ENCODE measurements at regions not wholly inside any gene's neighbourhood (a gene's known extent, or its start where the extent isn't known, plus 50 kb on each side); places are given as distances from the start of the nearest gene placed in this dataset.

- Histone ChIP-seq H3K36me3 (ENCODE audit: control insufficient read depth, insufficient read depth, low read length) (no peaks in the 10 kb centered on the region), H3K4me3 (ENCODE audit: low read depth, low read length) (no peak overlapping the region), H3K27me3 (ENCODE audit: control insufficient read depth, insufficient read depth, low read length) (no peaks in the 10 kb centered on the region)
- DNase-seq (ENCODE audit: low read depth): no peak
- TF ChIP-seq CTCF (IDR thresholded peaks at IDR 0.05; ENCODE audit: insufficient read depth, low read length, poor library complexity, severe bottlenecking): no peak
These were observed 175.7 kb upstream of the RORB start for GRCh38 chr9:74321396-74321795.

- DNase-seq (ENCODE audit: low read depth): no peak
- Histone ChIP-seq H3K36me3 (ENCODE audit: control insufficient read depth, insufficient read depth, low read length) (no peaks in the 10 kb centered on the region), H3K27me3 (ENCODE audit: control insufficient read depth, insufficient read depth, low read length) (no peaks in the 10 kb centered on the region), H3K4me3 (ENCODE audit: low read depth, low read length) (no peak overlapping the region)
- TF ChIP-seq CTCF (IDR thresholded peaks at IDR 0.05; ENCODE audit: insufficient read depth, low read length, poor library complexity, severe bottlenecking): no peak
These were observed 174.3 kb upstream of the RORB start for GRCh38 chr9:74322661-74323314.

- TF ChIP-seq CTCF (IDR thresholded peaks at IDR 0.05; ENCODE audit: insufficient read depth, low read length, poor library complexity, severe bottlenecking): no peak
- Histone ChIP-seq H3K36me3 (ENCODE audit: control insufficient read depth, insufficient read depth, low read length) (no peaks in the 10 kb centered on the region), H3K27me3 (ENCODE audit: control insufficient read depth, insufficient read depth, low read length) (no peaks in the 10 kb centered on the region), H3K4me3 (ENCODE audit: low read depth, low read length) (no peak overlapping the region)
- DNase-seq (ENCODE audit: low read depth): no peak
These were observed 166.5 kb upstream of the RORB start for GRCh38 chr9:74330487-74331214.

DNA sequence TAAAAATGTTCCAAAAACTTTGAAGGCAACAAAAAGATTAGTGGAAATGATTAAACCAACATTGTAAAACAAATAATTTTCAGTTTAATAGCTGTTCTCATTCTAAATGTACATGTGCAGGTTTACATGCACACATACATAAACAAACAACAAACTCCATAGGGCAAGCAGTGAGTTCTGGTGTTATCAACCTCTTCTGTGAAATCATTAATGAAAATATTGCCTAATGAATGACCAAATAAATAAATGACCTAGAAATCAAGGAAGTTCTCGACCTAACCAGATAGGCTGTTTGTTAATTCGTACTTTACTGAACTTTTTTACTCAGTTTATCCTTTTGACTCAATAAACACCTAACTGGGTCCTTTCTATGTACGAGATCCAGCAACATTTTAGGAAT, 165.5 kb upstream of the RORB start:
- DNase-seq (ENCODE audit: low read depth): no peak
- no peak for TF ChIP-seq CTCF (IDR thresholded peaks at IDR 0.05; ENCODE audit: insufficient read depth, low read length, poor library complexity, severe bottlenecking)
- no peaks in the 10 kb centered on the region for H3K36me3 ChIP-seq (ENCODE audit: control insufficient read depth, insufficient read depth, low read length)
- H3K4me3 ChIP-seq (ENCODE audit: low read depth, low read length): no peak overlapping the region
- no peaks in the 10 kb centered on the region for H3K27me3 ChIP-seq (ENCODE audit: control insufficient read depth, insufficient read depth, low read length)

DNA sequence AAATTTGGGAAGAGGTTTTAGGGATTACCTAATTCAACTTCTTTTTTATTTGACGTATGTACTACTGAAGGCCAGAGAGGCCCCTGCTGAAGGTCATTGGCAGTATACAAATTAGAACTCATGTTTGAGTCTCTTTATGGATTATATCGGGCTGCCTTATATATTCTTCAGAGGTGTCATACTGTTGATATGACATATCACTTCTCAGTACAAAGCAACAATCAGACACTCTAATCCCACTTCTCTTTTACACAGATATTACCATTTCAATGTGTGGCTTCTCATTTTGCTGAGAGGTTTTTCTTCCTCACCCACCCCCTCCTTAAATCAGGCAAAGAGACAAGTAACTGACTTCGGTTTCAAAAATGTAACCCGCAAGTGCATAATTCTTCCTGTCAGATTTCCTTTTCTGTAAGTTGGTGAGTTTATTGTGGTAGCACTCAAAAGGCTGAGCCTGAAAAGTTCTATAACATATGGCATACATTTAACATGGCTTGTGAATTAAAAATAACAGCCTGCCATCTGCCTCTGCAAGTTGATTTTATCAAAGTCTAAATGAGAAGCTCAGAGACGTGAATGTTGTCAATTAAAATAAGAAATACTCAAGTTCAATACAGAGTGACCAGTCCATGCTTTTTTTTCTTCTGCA, 163.6 kb upstream of the RORB start:
- no peaks in the 10 kb centered on the region for H3K27me3 ChIP-seq (ENCODE audit: control insufficient read depth, insufficient read depth, low read length)
- TF ChIP-seq CTCF (IDR thresholded peaks at IDR 0.05; ENCODE audit: insufficient read depth, low read length, poor library complexity, severe bottlenecking): no peak
- no peak overlapping the region for H3K4me3 ChIP-seq (ENCODE audit: low read depth, low read length)
- no peaks in the 10 kb centered on the region for H3K36me3 ChIP-seq (ENCODE audit: control insufficient read depth, insufficient read depth, low read length)
- no peak for DNase-seq (ENCODE audit: low read depth)

All from kidney epithelial cell (primary cell).